CD14-positive monocyte (primary cell): ENCODE measurements at regions not wholly inside any gene's neighbourhood (a gene's known extent, or its start where the extent isn't known, plus 50 kb on each side); places are given as distances from the start of the nearest gene placed in this dataset.

Source experiments
- DNase-seq, 3 donors: peaks; one replicate each; pipeline ENCODE4 v3.0.0-alpha.2; 2011 to 2022
- H2AFZ ChIP-seq: 2 replicates; pipeline ENCODE4 v1.6.0; 2012; ENCODE audit warnings: mild to moderate bottlenecking, low read depth, low read length, inconsistent platforms; ENCODE audit not compliant: insufficient read depth, poor library complexity, severe bottlenecking
- H3K27ac ChIP-seq, 2 donors: 1 replicate in 1 of 2; 2 replicates in 1 of 2; pipeline ENCODE4 v1.5.1; 2012 to 2013; ENCODE audit warnings: low read length in 2 of 2, control low read depth in 1 of 2, inconsistent platforms in 1 of 2, low read depth in 1 of 2, mild to moderate bottlenecking in 1 of 2
- H3K27me3 ChIP-seq, 2 donors: one replicate each; pipeline versions ENCODE4 v1.6.0 to v1.6.1; 2011 to 2013; ENCODE audit warnings: low read length in 2 of 2; ENCODE audit not compliant: control insufficient read depth in 2 of 2, insufficient read depth in 2 of 2
- H3K36me3 ChIP-seq, 2 donors: replicated peaks in 1 of 2; 1 replicate in 1 of 2; 2 replicates in 1 of 2; pipeline versions ENCODE4 v1.5.1 to v1.6.1; 2012 to 2013; ENCODE audit warnings: low read length in 2 of 2, control low read depth in 1 of 2, inconsistent platforms in 1 of 2, mild to moderate bottlenecking in 1 of 2; ENCODE audit not compliant: insufficient read depth in 2 of 2, control insufficient read depth in 1 of 2
- H3K4me1 ChIP-seq, 2 donors: 1 replicate in 1 of 2; 2 replicates in 1 of 2; pipeline versions ENCODE4 v1.5.1 to v1.6.1; 2012 to 2013; ENCODE audit warnings: low read length in 2 of 2, control low read depth in 1 of 2, inconsistent platforms in 1 of 2, mild to moderate bottlenecking in 1 of 2, moderate library complexity in 1 of 2; ENCODE audit not compliant: insufficient read depth in 2 of 2, control insufficient read depth in 1 of 2
- H3K4me2 ChIP-seq: replicated peaks from 2 replicates; pipeline ENCODE3; 2012; ENCODE audit warnings: low read length, moderate library complexity, mild to moderate bottlenecking; ENCODE audit not compliant: poor library complexity, severe bottlenecking; ENCODE audit errors: extremely low read depth
- H3K4me3 ChIP-seq, 3 experiments: fragments of 200-600 bp in 1 of 3; sonication (generic) in 1 of 3; replicated peaks in 1 of 3; 1 replicate in 2 of 3; 2 replicates in 1 of 3; pipeline ENCODE4 v1.5.1; 2011 to 2013; ENCODE audit warnings: low read length in 3 of 3, mild to moderate bottlenecking in 3 of 3, control low read depth in 2 of 3, low read depth in 2 of 3, inconsistent platforms in 1 of 3, moderate library complexity in 1 of 3
- H3K79me2 ChIP-seq: 2 replicates; pipeline ENCODE4 v1.6.0; 2012; ENCODE audit warnings: mild to moderate bottlenecking, control low read depth, inconsistent platforms, low read length, moderate library complexity; ENCODE audit not compliant: insufficient read depth
- H3K9ac ChIP-seq: 2 replicates; pipeline ENCODE4 v1.6.0; 2017; ENCODE audit warnings: low read length, mild to moderate bottlenecking; ENCODE audit not compliant: insufficient read depth, poor library complexity, severe bottlenecking
- H3K9me3 ChIP-seq, 2 donors: replicated peaks in 1 of 2; 1 replicate in 1 of 2; 2 replicates in 1 of 2; pipeline versions ENCODE4 v1.5.1 to v1.6.1; 2012 to 2013; ENCODE audit warnings: low read length in 2 of 2, control low read depth in 1 of 2; ENCODE audit not compliant: control insufficient read depth in 1 of 2, insufficient read depth in 1 of 2
- H4K20me1 ChIP-seq: 2 replicates; pipeline ENCODE4 v1.6.0; 2012; ENCODE audit warnings: mild to moderate bottlenecking, low read length, control low read depth, moderate library complexity; ENCODE audit not compliant: insufficient read depth
- H3K27ac Mint-ChIP-seq, 7 donors: one replicate each; pipeline ENCODE4 v1.8.0; 2020; ENCODE audit warnings: mild to moderate bottlenecking in 7 of 7, mixed read lengths in 7 of 7, moderate library complexity in 6 of 7, inconsistent platforms in 2 of 7
- H3K27me3 Mint-ChIP-seq, 3 donors: one replicate each; pipeline ENCODE4 v1.8.0; 2021 to 2022; ENCODE audit warnings: low read depth in 3 of 3, mild to moderate bottlenecking in 3 of 3, mixed read lengths in 3 of 3, moderate library complexity in 3 of 3, inconsistent platforms in 1 of 3
- H3K36me3 Mint-ChIP-seq, 2 donors: one replicate each; pipeline ENCODE4 v1.8.0; 2020; ENCODE audit warnings: mixed read lengths in 2 of 2, inconsistent platforms in 1 of 2, mild to moderate bottlenecking in 1 of 2
- H3K4me1 Mint-ChIP-seq: one replicate; pipeline ENCODE4 v1.8.0; 2020; ENCODE audit warnings: mild to moderate bottlenecking, mixed read lengths
- H3K4me3 Mint-ChIP-seq, 2 donors: one replicate each; pipeline ENCODE4 v1.8.0; 2020; ENCODE audit warnings: mild to moderate bottlenecking in 2 of 2, mixed read lengths in 2 of 2, moderate library complexity in 1 of 2
- H3K9me3 Mint-ChIP-seq, 7 donors: one replicate each; pipeline ENCODE4 v1.8.0; 2020 to 2022; ENCODE audit warnings: mixed read lengths in 7 of 7, mild to moderate bottlenecking in 6 of 7, moderate library complexity in 6 of 7, inconsistent platforms in 2 of 7
- CTCF ChIP-seq: fragments of 200-600 bp; IDR thresholded peaks from one replicate; pipeline ENCODE4 v1.8.0; 2022; ENCODE audit warnings: antibody characterized with exemption, mild to moderate bottlenecking
- WGBS: methylation state at CpG from one replicate; pipeline ENCODE4 v1.1.5; 2013; ENCODE audit warnings: missing lambda C conversion rate; ENCODE audit not compliant: insufficient coverage; 5-methylcytosine and 5-hydroxymethylcytosine counted together
- intact Hi-C, 2 donors: fragments of 100-400 bp; cut with micrococcal nuclease; formaldehyde crosslinking; loops; one replicate each; pipeline versions ENCODE4 v1.15.0 to v1.15.1; 2023

- Mint-ChIP-seq H3K36me3 (no peaks in the 10 kb centered on the region), H3K27me3 (peaks cover 0 to 3% (median 2%) of the 10 kb centered on the region in 3 donors), H3K27ac (no peak overlapping the region), H3K4me3 (no peak overlapping the region), H3K4me1 (no peaks in the 10 kb centered on the region), H3K9me3 (peaks cover 0 to 11% (median 5%) of the 10 kb centered on the region in 7 donors)
- 100% methylated on average over 1 of the region's 7 CpGs for WGBS
- no peak overlapping the region for H3K4me2 ChIP-seq
- no peak for DNase-seq
- no peak overlapping the region for H3K27ac ChIP-seq
- H3K4me1 ChIP-seq = no peaks in the 10 kb centered on the region
- no peaks in the 10 kb centered on the region for H4K20me1 ChIP-seq
- no peak overlapping the region for H2AFZ ChIP-seq
- H3K79me2 ChIP-seq = no peaks in the 10 kb centered on the region
- intact Hi-C loops = no loop called here
- H3K27me3 ChIP-seq = no peaks in the 10 kb centered on the region
- H3K4me3 ChIP-seq = no peak overlapping the region
- peaks cover 14 to 22% of the 10 kb centered on the region in 2 donors for H3K9me3 ChIP-seq
- no peak for TF ChIP-seq CTCF
- H3K9ac ChIP-seq = no peak overlapping the region
- H3K36me3 ChIP-seq = no peaks in the 10 kb centered on the region
Observed at GRCh38 chr12:127500512-127501035, 766.4 kb upstream of the TMEM132C start.

- Histone ChIP-seq H3K4me2 (no peak overlapping the region), H3K36me3 (no peaks in the 10 kb centered on the region), H3K27ac (no peak overlapping the region), H2AFZ (no peak overlapping the region), H3K4me1 (no peaks in the 10 kb centered on the region), H3K27me3 (no peaks in the 10 kb centered on the region), H3K4me3 (no peak overlapping the region), H4K20me1 (no peaks in the 10 kb centered on the region), H3K79me2 (no peaks in the 10 kb centered on the region), H3K9ac (no peak overlapping the region), H3K9me3 (peaks cover 11 to 22% of the 10 kb centered on the region in 2 donors)
- Mint-ChIP-seq H3K4me3 (no peak overlapping the region), H3K27me3 (peaks cover 0 to 4% (median 3%) of the 10 kb centered on the region in 3 donors), H3K27ac (no peak overlapping the region), H3K4me1 (no peaks in the 10 kb centered on the region), H3K9me3 (peaks cover 0 to 12% (median 5%) of the 10 kb centered on the region in 7 donors), H3K36me3 (no peaks in the 10 kb centered on the region)
- TF ChIP-seq CTCF = no peak
- intact Hi-C loops = no loop called here
- DNase-seq = no peak
- WGBS = 71% methylated on average over 6 of the region's 6 CpGs
Observed at GRCh38 chr12:127501916-127502315, 765.1 kb upstream of the TMEM132C start.
